HG03565 (cell line): ENCODE measurements at regions not wholly inside any gene's neighbourhood (a gene's known extent, or its start where the extent isn't known, plus 50 kb on each side); places are given as distances from the start of the nearest gene placed in this dataset.
"Not testable (repeated sequence)": the region's sequence is repeated elsewhere in the genome, so short reads cannot be mapped to it uniquely, and the experiment has no call there.

ENCODE experiments used
- ATAC-seq: cut with Tn5 transposase; IDR thresholded peaks from one replicate; pipeline ENCODE4 v1.9.1; 2021; ENCODE audit warnings: mild to moderate bottlenecking, moderate library complexity; ENCODE audit not compliant: unreplicated experiment

GRCh38 chr10:105756386-105756785 lies 1115.3 kb downstream of the SORCS3 start:
- ATAC-seq = no peak

GRCh38 chr10:105751688-105752087 lies 1110.6 kb downstream of the SORCS3 start:
- no peak for ATAC-seq

- ATAC-seq = no peak
Measured at GRCh38 chr10:105745596-105746148, 1104.6 kb downstream of the SORCS3 start.

- no peak for ATAC-seq
Measured at GRCh38 chr10:105743343-105744056, 1102.4 kb downstream of the SORCS3 start.

GRCh38 chr10:105742923-105743322 lies 1101.8 kb downstream of the SORCS3 start:
- ATAC-seq = no peak

GRCh38 chr10:105742184-105742583 lies 1101.1 kb downstream of the SORCS3 start:
- no peak for ATAC-seq

GRCh38 chr10:105734479-105734878 lies 1093.4 kb downstream of the SORCS3 start:
- ATAC-seq = no peak

GRCh38 chr10:105733924-105734323 lies 1092.8 kb downstream of the SORCS3 start:
- ATAC-seq = no peak

- ATAC-seq = no peak
Measured at GRCh38 chr10:105729428-105729827, 1088.3 kb downstream of the SORCS3 start.

- ATAC-seq = not testable (repeated sequence)
Measured at GRCh38 chr10:105727586-105727985, 1086.5 kb downstream of the SORCS3 start.

GRCh38 chr10:105727131-105727530 lies 1086.0 kb downstream of the SORCS3 start:
- no peak for ATAC-seq

GRCh38 chr10:105726149-105726548 lies 1085.1 kb downstream of the SORCS3 start:
- ATAC-seq = no peak

GRCh38 chr10:105725007-105725406 lies 1083.9 kb downstream of the SORCS3 start:
- ATAC-seq = no peak

- ATAC-seq = no peak
Measured at GRCh38 chr10:105718207-105718995, 1077.3 kb downstream of the SORCS3 start.

GRCh38 chr10:105714728-105715127 lies 1073.6 kb downstream of the SORCS3 start:
- ATAC-seq = no peak

GRCh38 chr10:105707603-105708002 lies 1066.5 kb downstream of the SORCS3 start:
- ATAC-seq = no peak

GRCh38 chr10:105706281-105707026 lies 1065.4 kb downstream of the SORCS3 start:
- ATAC-seq = no peak

GRCh38 chr10:105702211-105702610 lies 1061.1 kb downstream of the SORCS3 start:
- no peak for ATAC-seq

GRCh38 chr10:105700218-105700617 lies 1059.1 kb downstream of the SORCS3 start:
- ATAC-seq = no peak

GRCh38 chr10:105699504-105699903 lies 1058.4 kb downstream of the SORCS3 start:
- no peak for ATAC-seq

GRCh38 chr10:105698592-105698991 lies 1057.5 kb downstream of the SORCS3 start:
- no peak for ATAC-seq
